NCI-H446 treated with DMSO at 0.1 percent for 48 hours (cell line): ENCODE measurements at regions not wholly inside any gene's neighbourhood (a gene's known extent, or its start where the extent isn't known, plus 50 kb on each side); places are given as distances from the start of the nearest gene placed in this dataset.
"Not testable (repeated sequence)": the region's sequence is repeated elsewhere in the genome, so short reads cannot be mapped to it uniquely, and the experiment has no call there.

Source experiments
- DNase-seq: peaks from one replicate; lab custom pipeline; 2025; lab: John Stamatoyannopoulos, UW

DNA sequence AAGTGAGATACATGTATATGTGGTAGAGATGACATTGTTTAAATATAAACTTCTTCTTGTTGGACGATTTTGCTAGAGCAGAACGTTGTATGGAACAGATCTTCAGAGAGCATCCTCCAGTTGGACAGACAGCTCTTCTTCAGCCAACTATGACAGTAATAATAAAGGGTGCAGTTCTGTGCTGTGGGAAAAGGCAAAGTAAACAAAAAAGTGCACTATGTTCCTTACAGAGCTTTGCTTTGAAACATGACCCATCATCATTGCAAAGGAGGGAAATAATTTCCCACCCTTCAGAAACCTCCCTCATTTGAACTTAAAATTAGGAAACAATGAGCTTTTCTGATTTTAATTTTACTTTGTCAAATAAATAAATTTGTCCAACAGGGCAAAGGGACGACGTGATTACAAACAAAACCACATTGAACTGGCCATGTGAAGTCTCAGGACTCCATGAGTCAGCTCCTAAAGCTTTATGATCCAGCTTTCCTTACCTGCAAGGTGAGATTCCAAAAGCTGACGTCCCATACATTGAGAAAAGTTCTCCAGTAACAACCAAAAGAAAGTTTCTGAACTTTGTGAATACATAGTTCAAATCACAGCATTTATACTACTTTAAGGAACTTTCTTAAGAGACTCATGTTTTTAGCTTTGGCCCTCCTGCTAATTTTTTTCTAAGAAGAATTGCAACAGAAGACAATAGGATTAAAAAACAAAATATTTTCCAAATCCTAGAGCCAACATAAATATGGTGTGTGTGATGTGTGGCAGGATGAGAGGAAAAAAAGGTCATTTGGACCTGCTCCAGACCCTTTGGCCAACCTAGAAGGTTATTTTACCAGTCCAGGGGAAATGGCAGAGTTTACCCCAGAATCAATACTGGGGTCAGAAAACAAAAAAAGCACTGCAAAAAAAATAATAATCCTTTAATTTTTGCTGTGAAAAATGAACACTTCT is 565.4 kb upstream of the NRP1 start:
- DNase-seq = no peak

GRCh38 chr10:33897291-33897752 is 562.9 kb upstream of the NRP1 start:
- DNase-seq = no peak

DNA sequence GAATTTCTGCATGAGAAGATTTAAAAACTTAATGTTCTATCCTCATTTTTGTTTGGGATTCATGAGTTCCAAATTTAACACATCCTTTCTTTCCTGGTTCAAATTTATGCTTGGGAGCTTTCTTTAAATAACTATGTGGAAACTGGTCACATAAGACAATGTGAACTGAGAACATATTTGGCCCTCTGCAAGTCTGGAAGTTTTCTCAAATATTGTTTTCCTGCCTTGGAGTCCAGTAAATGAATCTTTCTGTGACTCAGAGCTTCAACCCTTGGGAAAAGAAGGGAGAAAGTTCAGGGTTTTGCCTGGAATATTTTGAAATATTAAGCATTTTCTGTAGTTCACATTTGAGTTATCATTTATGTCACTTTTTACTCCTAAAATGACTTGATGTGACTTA is 559.0 kb upstream of the NRP1 start:
- no peak for DNase-seq

GRCh38 chr10:33889371-33889770 is 554.9 kb upstream of the NRP1 start:
- no peak for DNase-seq

DNA sequence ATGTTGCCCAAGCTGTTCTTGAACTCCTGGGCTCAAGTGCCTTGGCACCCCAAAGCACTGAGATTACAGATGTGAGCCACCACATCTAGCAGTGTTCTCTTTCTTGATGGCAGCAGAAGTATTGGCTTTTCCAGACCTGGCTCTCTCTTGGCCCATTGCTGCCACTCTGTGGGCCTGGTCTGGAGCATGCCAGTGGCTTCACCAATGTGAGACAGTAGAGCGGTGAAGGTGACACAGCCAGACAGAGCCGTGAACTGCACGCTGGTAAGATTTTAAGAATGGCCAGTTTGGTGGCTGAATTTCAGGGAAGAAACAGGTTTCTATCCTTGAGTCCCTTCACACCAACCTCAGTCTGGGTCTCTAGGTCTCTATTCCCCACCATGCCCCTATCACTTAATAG is 552.7 kb upstream of the NRP1 start:
- DNase-seq = no peak

DNA sequence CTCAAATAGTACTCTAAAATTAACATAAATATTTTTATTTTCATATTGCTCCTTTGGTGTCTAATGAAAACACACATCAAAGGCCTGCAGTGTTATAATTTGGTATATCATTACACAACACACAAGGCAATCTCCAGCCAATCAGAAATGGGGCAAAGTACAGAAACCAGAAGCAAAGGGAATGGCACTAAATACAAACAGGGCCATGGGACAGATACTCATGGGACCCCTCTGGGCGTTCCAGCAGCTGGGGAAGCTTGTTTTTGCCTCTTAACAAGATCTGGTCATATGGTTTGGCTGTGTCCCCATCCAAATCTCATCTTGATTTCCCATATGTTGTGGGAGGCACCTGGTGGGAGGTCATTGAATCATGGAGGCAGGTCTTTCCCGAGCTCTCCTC is 551.8 kb upstream of the NRP1 start:
- DNase-seq = no peak

- DNase-seq = no peak
Measured at GRCh38 chr10:33884604-33885003, 550.1 kb upstream of the NRP1 start.

GRCh38 chr10:33883881-33884280 is 549.4 kb upstream of the NRP1 start:
- DNase-seq = no peak

GRCh38 chr10:33882996-33883395 is 548.5 kb upstream of the NRP1 start:
- DNase-seq = no peak

- DNase-seq = no peak
Measured at GRCh38 chr10:33880291-33880690, 545.8 kb upstream of the NRP1 start.

GRCh38 chr10:33878238-33878786 is 543.8 kb upstream of the NRP1 start:
- DNase-seq = no peak

DNA sequence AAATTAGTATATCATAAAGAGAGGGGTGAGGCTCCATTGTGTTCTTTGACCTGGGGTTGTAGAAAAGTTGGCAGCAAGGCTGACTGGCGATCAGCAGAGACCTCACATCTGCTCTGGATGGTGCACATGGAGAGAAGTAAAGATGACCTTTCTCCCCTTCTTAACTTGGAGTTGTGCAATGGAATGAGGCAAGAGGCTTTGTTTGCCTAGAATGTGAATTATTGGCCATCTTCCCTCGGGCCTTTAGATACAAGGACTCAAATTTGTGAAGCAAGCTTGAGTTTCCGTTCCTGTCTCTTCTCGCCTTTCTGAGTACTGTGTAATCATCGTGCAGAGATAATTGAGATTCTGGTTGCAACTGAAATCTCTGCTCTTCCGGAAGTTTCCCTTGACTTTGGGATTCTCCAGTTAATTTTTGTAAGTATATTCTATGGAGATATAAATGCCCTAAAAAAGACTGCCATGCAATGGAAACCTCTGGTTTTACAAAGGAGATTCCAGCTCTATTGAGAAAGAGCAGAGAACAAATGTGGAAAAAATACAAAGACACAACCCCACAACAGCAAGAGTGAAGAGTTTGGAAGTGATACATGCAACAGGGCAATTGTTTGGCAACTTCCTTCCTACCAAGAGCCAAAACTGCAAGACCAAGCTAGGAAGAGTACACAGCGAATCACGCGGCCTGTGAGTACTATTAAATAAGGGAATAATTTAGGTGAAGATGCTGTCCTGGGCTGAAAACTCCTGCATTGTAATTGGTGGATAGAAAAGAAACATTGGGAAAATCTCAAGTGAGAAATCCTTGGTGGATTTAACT is 542.3 kb upstream of the NRP1 start:
- no peak for DNase-seq

DNA sequence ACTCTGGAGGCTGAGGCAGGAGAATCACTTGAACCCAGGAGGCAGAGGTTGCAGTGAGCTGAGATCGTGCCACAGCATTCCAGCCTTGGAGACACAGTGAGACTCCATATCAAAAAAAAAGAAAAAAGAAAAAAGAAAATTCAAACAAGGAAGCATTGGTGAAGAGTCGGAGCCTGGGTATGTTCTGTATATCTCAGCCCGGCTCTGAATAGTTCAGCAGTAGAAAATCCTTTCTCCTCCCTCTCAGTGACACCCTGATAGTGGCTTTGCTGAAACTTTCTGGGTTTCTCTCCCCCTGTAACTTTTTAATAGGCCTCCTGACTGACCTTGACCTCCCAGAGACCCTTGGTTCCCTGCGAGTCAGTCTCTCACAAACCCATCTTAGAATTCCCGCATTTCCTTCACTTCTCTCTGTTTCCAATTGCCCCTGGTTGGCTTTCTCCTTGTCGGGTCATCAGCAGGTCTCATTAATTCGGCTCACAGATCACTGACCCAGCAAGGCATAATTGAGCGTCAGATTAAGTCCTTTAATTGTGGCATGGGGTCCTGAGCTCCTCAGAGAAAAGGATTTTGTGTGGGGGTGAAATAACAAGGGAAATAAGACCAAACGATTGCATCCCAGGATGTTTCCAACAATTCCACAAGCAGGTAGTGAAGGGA is 541.6 kb upstream of the NRP1 start:
- no peak for DNase-seq

- no peak for DNase-seq
Measured at GRCh38 chr10:33871061-33871956, 536.8 kb upstream of the NRP1 start.

DNA sequence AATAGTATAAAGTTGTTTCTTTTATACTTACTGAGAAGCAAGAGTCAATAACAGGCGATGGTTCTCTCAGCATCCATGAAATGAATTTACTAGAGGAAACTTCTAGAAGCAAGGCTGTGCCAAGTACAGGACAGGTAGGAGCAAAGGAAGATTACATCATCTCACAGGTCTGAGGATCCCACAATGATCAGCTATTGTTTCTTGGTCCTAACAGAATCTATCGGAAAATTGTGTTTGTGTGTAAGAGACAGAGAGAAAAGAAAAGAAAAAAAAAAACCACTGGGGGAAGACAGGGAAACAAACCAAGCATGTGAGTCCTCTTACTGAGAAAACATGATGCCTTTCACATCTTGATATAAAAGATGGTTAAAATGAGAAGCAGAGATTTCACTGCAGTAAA is 535.0 kb upstream of the NRP1 start:
- no peak for DNase-seq

- DNase-seq = no peak
Measured at GRCh38 chr10:33869028-33869427, 534.6 kb upstream of the NRP1 start.

- DNase-seq = not testable (repeated sequence)
Measured at GRCh38 chr10:33867199-33867789, 532.8 kb upstream of the NRP1 start.

GRCh38 chr10:33863352-33863751 is 528.9 kb upstream of the NRP1 start:
- DNase-seq = no peak

DNA sequence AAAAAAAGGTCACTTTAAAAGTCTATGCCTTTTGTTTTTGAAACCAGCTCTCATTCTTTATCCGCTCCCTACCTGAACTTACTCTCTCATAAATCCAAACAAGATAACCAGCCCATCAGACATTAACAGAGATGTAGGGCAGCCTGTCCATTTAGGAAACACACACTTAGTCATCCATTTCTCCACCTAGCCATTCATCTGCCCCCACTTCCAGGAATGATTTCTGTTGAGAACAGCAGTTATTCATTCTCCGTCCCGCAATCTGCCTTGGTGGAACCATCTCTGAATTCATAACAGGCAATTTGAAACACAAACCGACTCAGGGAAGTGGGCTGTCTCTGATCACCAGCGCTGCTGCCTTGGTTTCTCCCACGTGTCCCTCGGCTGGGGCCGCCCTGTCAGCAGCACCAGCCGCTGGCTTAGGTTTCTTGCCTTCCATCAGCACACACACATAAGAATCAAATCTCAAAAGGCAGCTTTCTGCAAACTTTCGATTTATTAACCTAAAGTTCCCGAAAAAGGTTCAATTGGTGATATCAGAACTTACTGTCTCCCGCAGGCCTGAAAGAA is 528.2 kb upstream of the NRP1 start:
- DNase-seq = no peak

DNA sequence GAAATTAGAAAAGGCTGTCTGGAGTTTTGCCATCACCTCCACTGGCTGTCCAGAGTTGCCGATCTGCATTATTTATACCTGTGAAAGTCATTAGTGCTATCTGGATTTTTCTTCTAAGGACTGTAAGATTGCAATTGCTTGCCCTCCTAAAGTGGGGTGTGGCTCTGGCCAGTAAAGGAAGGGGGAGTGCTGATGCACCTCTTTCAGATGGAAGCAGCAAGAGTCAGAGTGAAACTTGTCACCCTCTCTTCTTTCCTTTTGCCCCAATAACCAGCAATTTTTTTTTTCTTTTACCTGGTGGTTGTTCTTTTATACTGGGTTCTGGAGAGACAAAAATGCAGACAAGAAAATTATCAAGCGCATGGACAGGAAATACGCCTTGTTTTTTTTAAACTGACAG is 527.4 kb upstream of the NRP1 start:
- no peak for DNase-seq
